ENCODE measurements at regions not wholly inside any gene's neighbourhood (a gene's known extent, or its start where the extent isn't known, plus 50 kb on each side); places are given as distances from the start of the nearest gene placed in this dataset.
"Not testable (repeated sequence)": the region's sequence is repeated elsewhere in the genome, so short reads cannot be mapped to it uniquely, and the experiment has no call there.

- DNase-seq (ENCODE audit: low read depth, low spot score): no peak
- H3K36me3 ChIP-seq (ENCODE audit: control insufficient read depth, insufficient read depth, low read length): no peaks in the 10 kb centered on the region
- H3K9me3 ChIP-seq (ENCODE audit: control insufficient read depth, insufficient read depth, low read length): no peaks in the 10 kb centered on the region
- no peaks in the 10 kb centered on the region for H3K27me3 ChIP-seq (ENCODE audit: control insufficient read depth, insufficient read depth, low read length)
- H3K4me3 ChIP-seq (ENCODE audit: low read length): no peak overlapping the region
- no peak overlapping the region for H3K27ac ChIP-seq (ENCODE audit: low read length)
- peaks cover 1% of the 10 kb centered on the region; the same call in 1 of the 2 replicates for H3K4me1 ChIP-seq (ENCODE audit: control insufficient read depth, insufficient read depth, low read length)
Measured at GRCh38 chr3:8329598-8329997, 172.0 kb upstream of the LMCD1 start.

GRCh38 chr3:8336456-8336855 is 165.2 kb upstream of the LMCD1 start:
- no peak overlapping the region for H3K27ac ChIP-seq (ENCODE audit: low read length)
- no peak for DNase-seq (ENCODE audit: low read depth, low spot score)
- H3K9me3 ChIP-seq (ENCODE audit: control insufficient read depth, insufficient read depth, low read length): no peaks in the 10 kb centered on the region
- no peaks in the 10 kb centered on the region; the same call in 1 of the 2 replicates for H3K4me1 ChIP-seq (ENCODE audit: control insufficient read depth, insufficient read depth, low read length)
- no peaks in the 10 kb centered on the region for H3K27me3 ChIP-seq (ENCODE audit: control insufficient read depth, insufficient read depth, low read length)
- no peaks in the 10 kb centered on the region for H3K36me3 ChIP-seq (ENCODE audit: control insufficient read depth, insufficient read depth, low read length)
- no CpG with 5 or more reads among the region's 8 CpGs for WGBS (ENCODE audit: insufficient coverage, insufficient read length)
- no peak overlapping the region for H3K4me3 ChIP-seq (ENCODE audit: low read length)

GRCh38 chr3:8338424-8338823 is 163.2 kb upstream of the LMCD1 start:
- Histone ChIP-seq H3K36me3 (ENCODE audit: control insufficient read depth, insufficient read depth, low read length) (no peaks in the 10 kb centered on the region), H3K4me3 (ENCODE audit: low read length) (no peak overlapping the region), H3K9me3 (ENCODE audit: control insufficient read depth, insufficient read depth, low read length) (no peaks in the 10 kb centered on the region), H3K4me1 (ENCODE audit: control insufficient read depth, insufficient read depth, low read length) (no peaks in the 10 kb centered on the region; the same call in 1 of the 2 replicates), H3K27me3 (ENCODE audit: control insufficient read depth, insufficient read depth, low read length) (no peaks in the 10 kb centered on the region), H3K27ac (ENCODE audit: low read length) (no peak overlapping the region)
- no peak for DNase-seq (ENCODE audit: low read depth, low spot score)
- WGBS (ENCODE audit: insufficient coverage, insufficient read length): no CpG with 5 or more reads among the region's 2 CpGs

- no peak for DNase-seq (ENCODE audit: low read depth, low spot score)
- H3K9me3 ChIP-seq (ENCODE audit: control insufficient read depth, insufficient read depth, low read length): no peaks in the 10 kb centered on the region
- no peaks in the 10 kb centered on the region for H3K36me3 ChIP-seq (ENCODE audit: control insufficient read depth, insufficient read depth, low read length)
- WGBS (ENCODE audit: insufficient coverage, insufficient read length): no CpG with 5 or more reads among the region's 7 CpGs
- H3K4me1 ChIP-seq (ENCODE audit: control insufficient read depth, insufficient read depth, low read length): no peaks in the 10 kb centered on the region; the same call in 1 of the 2 replicates
- H3K27ac ChIP-seq (ENCODE audit: low read length): no peak overlapping the region
- H3K4me3 ChIP-seq (ENCODE audit: low read length): no peak overlapping the region
- no peaks in the 10 kb centered on the region for H3K27me3 ChIP-seq (ENCODE audit: control insufficient read depth, insufficient read depth, low read length)
Measured at GRCh38 chr3:8341821-8342247, 159.8 kb upstream of the LMCD1 start.

GRCh38 chr3:8343058-8343457 is 158.6 kb upstream of the LMCD1 start:
- no CpG with 5 or more reads among the region's 1 CpG for WGBS (ENCODE audit: insufficient coverage, insufficient read length)
- Histone ChIP-seq H3K4me3 (ENCODE audit: low read length) (no peak overlapping the region), H3K4me1 (ENCODE audit: control insufficient read depth, insufficient read depth, low read length) (no peaks in the 10 kb centered on the region; the same call in 1 of the 2 replicates), H3K27me3 (ENCODE audit: control insufficient read depth, insufficient read depth, low read length) (no peaks in the 10 kb centered on the region), H3K27ac (ENCODE audit: low read length) (no peak overlapping the region), H3K9me3 (ENCODE audit: control insufficient read depth, insufficient read depth, low read length) (no peaks in the 10 kb centered on the region), H3K36me3 (ENCODE audit: control insufficient read depth, insufficient read depth, low read length) (no peaks in the 10 kb centered on the region)
- DNase-seq (ENCODE audit: low read depth, low spot score): no peak

- Histone ChIP-seq H3K36me3 (ENCODE audit: control insufficient read depth, insufficient read depth, low read length) (no peaks in the 10 kb centered on the region), H3K4me3 (ENCODE audit: low read length) (no peak overlapping the region), H3K27ac (ENCODE audit: low read length) (no peak overlapping the region), H3K4me1 (ENCODE audit: control insufficient read depth, insufficient read depth, low read length) (no peaks in the 10 kb centered on the region), H3K9me3 (ENCODE audit: control insufficient read depth, insufficient read depth, low read length) (no peaks in the 10 kb centered on the region), H3K27me3 (ENCODE audit: control insufficient read depth, insufficient read depth, low read length) (no peaks in the 10 kb centered on the region)
- DNase-seq (ENCODE audit: low read depth, low spot score): no peak
Measured at GRCh38 chr3:8345398-8345797, 156.2 kb upstream of the LMCD1 start.

GRCh38 chr3:8348076-8348475 is 153.5 kb upstream of the LMCD1 start:
- Histone ChIP-seq H3K27ac (ENCODE audit: low read length) (no peak overlapping the region), H3K27me3 (ENCODE audit: control insufficient read depth, insufficient read depth, low read length) (no peaks in the 10 kb centered on the region), H3K36me3 (ENCODE audit: control insufficient read depth, insufficient read depth, low read length) (no peaks in the 10 kb centered on the region), H3K4me1 (ENCODE audit: control insufficient read depth, insufficient read depth, low read length) (no peaks in the 10 kb centered on the region), H3K4me3 (ENCODE audit: low read length) (no peak overlapping the region), H3K9me3 (ENCODE audit: control insufficient read depth, insufficient read depth, low read length) (no peaks in the 10 kb centered on the region)
- WGBS (ENCODE audit: insufficient coverage, insufficient read length): no CpG with 5 or more reads among the region's 2 CpGs
- no peak for DNase-seq (ENCODE audit: low read depth, low spot score)

- Histone ChIP-seq H3K36me3 (ENCODE audit: control insufficient read depth, insufficient read depth, low read length) (no peaks in the 10 kb centered on the region), H3K4me1 (ENCODE audit: control insufficient read depth, insufficient read depth, low read length) (no peaks in the 10 kb centered on the region), H3K4me3 (ENCODE audit: low read length) (no peak overlapping the region), H3K27ac (ENCODE audit: low read length) (no peak overlapping the region), H3K27me3 (ENCODE audit: control insufficient read depth, insufficient read depth, low read length) (no peaks in the 10 kb centered on the region), H3K9me3 (ENCODE audit: control insufficient read depth, insufficient read depth, low read length) (no peaks in the 10 kb centered on the region)
- no peak for DNase-seq (ENCODE audit: low read depth, low spot score)
- WGBS (ENCODE audit: insufficient coverage, insufficient read length): no CpG with 5 or more reads among the region's 2 CpGs
Measured at GRCh38 chr3:8352475-8352874, 149.1 kb upstream of the LMCD1 start.

- Histone ChIP-seq H3K9me3 (ENCODE audit: control insufficient read depth, insufficient read depth, low read length) (no peaks in the 10 kb centered on the region), H3K4me3 (ENCODE audit: low read length) (no peak overlapping the region), H3K4me1 (ENCODE audit: control insufficient read depth, insufficient read depth, low read length) (no peaks in the 10 kb centered on the region), H3K27me3 (ENCODE audit: control insufficient read depth, insufficient read depth, low read length) (no peaks in the 10 kb centered on the region), H3K36me3 (ENCODE audit: control insufficient read depth, insufficient read depth, low read length) (no peaks in the 10 kb centered on the region), H3K27ac (ENCODE audit: low read length) (no peak overlapping the region)
- WGBS (ENCODE audit: insufficient coverage, insufficient read length): no CpG with 5 or more reads among the region's 2 CpGs
- no peak for DNase-seq (ENCODE audit: low read depth, low spot score)
Measured at GRCh38 chr3:8353364-8353763, 148.3 kb upstream of the LMCD1 start.

- Histone ChIP-seq H3K36me3 (ENCODE audit: control insufficient read depth, insufficient read depth, low read length) (no peaks in the 10 kb centered on the region), H3K4me3 (ENCODE audit: low read length) (no peak overlapping the region), H3K9me3 (ENCODE audit: control insufficient read depth, insufficient read depth, low read length) (no peaks in the 10 kb centered on the region), H3K27me3 (ENCODE audit: control insufficient read depth, insufficient read depth, low read length) (no peaks in the 10 kb centered on the region), H3K27ac (ENCODE audit: low read length) (no peak overlapping the region), H3K4me1 (ENCODE audit: control insufficient read depth, insufficient read depth, low read length) (no peaks in the 10 kb centered on the region)
- no CpG with 5 or more reads among the region's 1 CpG for WGBS (ENCODE audit: insufficient coverage, insufficient read length)
- no peak for DNase-seq (ENCODE audit: low read depth, low spot score)
Measured at GRCh38 chr3:8355346-8355745, 146.3 kb upstream of the LMCD1 start.

GRCh38 chr3:8356066-8356465 is 145.6 kb upstream of the LMCD1 start:
- H3K36me3 ChIP-seq (ENCODE audit: control insufficient read depth, insufficient read depth, low read length); H3K4me1 ChIP-seq (ENCODE audit: control insufficient read depth, insufficient read depth, low read length); DNase-seq (ENCODE audit: low read depth, low spot score); H3K27me3 ChIP-seq (ENCODE audit: control insufficient read depth, insufficient read depth, low read length); H3K27ac ChIP-seq (ENCODE audit: low read length); H3K4me3 ChIP-seq (ENCODE audit: low read length); H3K9me3 ChIP-seq (ENCODE audit: control insufficient read depth, insufficient read depth, low read length): not testable (repeated sequence)

All from iPS DF 6.9 (cell line).